Ishikawa (cell line): ENCODE measurements at regions not wholly inside any gene's neighbourhood (a gene's known extent, or its start where the extent isn't known, plus 50 kb on each side); places are given as distances from the start of the nearest gene placed in this dataset.

Experiments
- CEBPB ChIP-seq: IDR thresholded peaks from 2 replicates; pipeline ENCODE4 v1.6.1; 2012
- CREB1 ChIP-seq: IDR thresholded peaks from 2 replicates; pipeline ENCODE4 v1.6.1; 2012; ENCODE audit warnings: low read depth
- EGR1 ChIP-seq: IDR thresholded peaks from 2 replicates; pipeline ENCODE4 v1.6.1; 2012
- EP300 ChIP-seq: IDR thresholded peaks from 2 replicates; pipeline ENCODE4 v1.6.1; 2012; ENCODE audit warnings: borderline replicate concordance
- FOXM1 ChIP-seq: IDR thresholded peaks from 2 replicates; pipeline ENCODE4 v1.6.1; 2012; ENCODE audit warnings: low read depth, borderline replicate concordance
- MAX ChIP-seq: IDR thresholded peaks from 2 replicates; pipeline ENCODE4 v1.6.1; 2012
- NFIC ChIP-seq: IDR thresholded peaks from 2 replicates; pipeline ENCODE4 v1.6.1; 2012
- RAD21 ChIP-seq: IDR thresholded peaks from 2 replicates; pipeline ENCODE4 v1.6.1; 2012; ENCODE audit warnings: low read depth
- REST ChIP-seq: IDR thresholded peaks from 2 replicates; pipeline ENCODE4 v1.6.1; 2012; ENCODE audit warnings: low read depth, mild to moderate bottlenecking
- TAF1 ChIP-seq: IDR thresholded peaks from 2 replicates; pipeline ENCODE4 v1.6.1; 2012; ENCODE audit warnings: low read depth, mild to moderate bottlenecking
- TCF12 ChIP-seq: IDR thresholded peaks from 2 replicates; pipeline ENCODE4 v1.6.1; 2012; ENCODE audit warnings: low read depth
- TEAD4 ChIP-seq: IDR thresholded peaks from 2 replicates; pipeline ENCODE4 v1.6.1; 2012
- YY1 ChIP-seq: IDR thresholded peaks from 2 replicates; pipeline ENCODE4 v1.6.1; 2012; ENCODE audit warnings: low read depth
- ZBTB7A ChIP-seq: IDR thresholded peaks from 2 replicates; pipeline ENCODE4 v1.6.1; 2012; ENCODE audit warnings: low read depth
- TF ChIP-seq, protein P1 (sequence below): IDR thresholded peaks from 2 replicates; pipeline ENCODE4 v1.6.1; 2012

- TF ChIP-seq EP300, result no peak
- no peak for TF ChIP-seq YY1
- TF ChIP-seq ZBTB7A, result no peak
- TF ChIP-seq RAD21, result no peak
- no peak for TF ChIP-seq TAF1
- no peak for TF ChIP-seq TEAD4
- no peak for TF ChIP-seq MAX
- no peak for TF ChIP-seq CREB1
- no peak for TF ChIP-seq REST
- no peak for TF ChIP-seq FOXM1
- TF ChIP-seq TCF12, result no peak
- TF ChIP-seq, protein P1, sequence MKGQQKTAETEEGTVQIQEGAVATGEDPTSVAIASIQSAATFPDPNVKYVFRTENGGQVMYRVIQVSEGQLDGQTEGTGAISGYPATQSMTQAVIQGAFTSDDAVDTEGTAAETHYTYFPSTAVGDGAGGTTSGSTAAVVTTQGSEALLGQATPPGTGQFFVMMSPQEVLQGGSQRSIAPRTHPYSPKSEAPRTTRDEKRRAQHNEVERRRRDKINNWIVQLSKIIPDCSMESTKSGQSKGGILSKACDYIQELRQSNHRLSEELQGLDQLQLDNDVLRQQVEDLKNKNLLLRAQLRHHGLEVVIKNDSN, result no peak
These were observed 428.3 kb downstream of the MBD2 start for GRCh38 chr18:53796040-53796729.

- TF ChIP-seq REST (no peak), MAX (no peak), EGR1 (no peak), NFIC (no peak), FOXM1 (no peak), RAD21 (no peak), TEAD4 (no peak), ZBTB7A (no peak), TCF12 (no peak), YY1 (no peak), CEBPB (no peak)
- TF ChIP-seq, protein P1, result no peak
These were observed 428.9 kb downstream of the MBD2 start for GRCh38 chr18:53795610-53796009.

DNA sequence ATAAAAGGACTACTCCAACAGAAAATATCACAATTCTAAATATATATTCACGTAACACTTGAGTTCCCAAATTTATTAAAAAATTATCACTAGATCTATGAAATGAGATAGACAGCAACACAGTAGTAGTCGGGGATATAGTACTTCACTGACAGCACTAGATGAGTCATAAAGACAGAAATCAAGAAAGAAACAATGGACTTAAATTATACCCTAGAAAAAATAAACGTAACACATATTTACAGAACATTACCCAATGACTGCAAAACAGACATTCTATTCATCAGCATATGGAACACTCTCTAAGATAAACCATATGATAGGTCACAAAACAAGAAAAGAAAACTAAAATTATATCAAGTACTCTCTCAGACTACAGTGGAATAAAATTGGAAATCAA lies 429.4 kb downstream of the MBD2 start:
- TF ChIP-seq TEAD4, result no peak
- no peak for TF ChIP-seq ZBTB7A
- no peak for TF ChIP-seq RAD21
- TF ChIP-seq CREB1, result no peak
- no peak for TF ChIP-seq FOXM1
- TF ChIP-seq NFIC, result no peak
- no peak for TF ChIP-seq TAF1
- TF ChIP-seq, protein P1, result no peak
- TF ChIP-seq REST, result no peak
- TF ChIP-seq MAX, result no peak
- no peak for TF ChIP-seq EGR1
- TF ChIP-seq TCF12, result no peak
- no peak for TF ChIP-seq YY1
- TF ChIP-seq CEBPB, result no peak
- TF ChIP-seq EP300, result no peak

GRCh38 chr18:53792762-53793161 lies 431.7 kb downstream of the MBD2 start:
- TF ChIP-seq TCF12, result no peak
- TF ChIP-seq YY1, result no peak
- no peak for TF ChIP-seq RAD21
- TF ChIP-seq FOXM1, result no peak
- no peak for TF ChIP-seq NFIC
- TF ChIP-seq EGR1, result no peak
- TF ChIP-seq, protein P1, result no peak
- no peak for TF ChIP-seq TAF1
- TF ChIP-seq EP300, result no peak
- TF ChIP-seq ZBTB7A, result no peak
- TF ChIP-seq TEAD4, result no peak
- no peak for TF ChIP-seq MAX
- TF ChIP-seq REST, result no peak
- TF ChIP-seq CREB1, result no peak
